ENCODE measurements at regions not wholly inside any gene's neighbourhood (a gene's known extent, or its start where the extent isn't known, plus 50 kb on each side); places are given as distances from the start of the nearest gene placed in this dataset.
"Not testable (repeated sequence)": the region's sequence is repeated elsewhere in the genome, so short reads cannot be mapped to it uniquely, and the experiment has no call there.

DNA sequence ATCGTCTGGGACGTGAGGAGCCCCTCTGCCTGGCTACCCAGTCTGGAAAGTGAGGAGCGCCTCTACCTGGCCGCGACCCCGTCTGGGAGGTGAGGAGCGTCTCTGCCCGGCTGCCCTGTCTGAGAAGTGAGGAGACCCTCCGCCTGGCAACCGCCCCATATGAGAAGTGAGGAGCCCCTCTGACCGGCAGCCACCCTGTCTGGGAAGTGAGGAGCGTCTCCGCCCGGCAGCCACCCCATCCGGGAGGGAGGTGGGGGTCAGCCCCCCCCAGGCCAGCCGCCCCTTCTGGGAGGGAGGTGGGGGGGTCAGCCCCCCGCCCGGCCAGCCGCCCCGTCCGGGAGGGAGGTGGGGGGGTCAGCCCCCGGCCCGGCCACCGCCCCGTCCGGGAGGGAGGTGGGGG lies 107.1 kb upstream of the ARID1B start:
- H3K4me3 ChIP-seq (ENCODE audit: low read depth, low read length); H3K36me3 ChIP-seq (ENCODE audit: control insufficient read depth, insufficient read depth, low read length); DNase-seq; H3K36me3 Mint-ChIP-seq; H3K27ac Mint-ChIP-seq; ATAC-seq (ENCODE audit: low read depth in 2 of 2); H3K4me3 Mint-ChIP-seq; H3K27me3 ChIP-seq (ENCODE audit: control insufficient read depth, insufficient read depth, low read length); H3K9me3 ChIP-seq (ENCODE audit: control insufficient read depth in 2 of 2, low read length in 2 of 2); H3K4me1 Mint-ChIP-seq; H3K4me1 ChIP-seq (ENCODE audit: control insufficient read depth, insufficient read depth, low read length, poor library complexity, severe bottlenecking); H3K27ac ChIP-seq (ENCODE audit: insufficient read depth, low read length, poor library complexity, severe bottlenecking): not testable (repeated sequence)
- peaks cover 45% of the 10 kb centered on the region for H3K27me3 Mint-ChIP-seq
- H3K9me3 Mint-ChIP-seq, result peaks cover 2 to 17% (median 11%) of the 10 kb centered on the region in 7 donors

DNA sequence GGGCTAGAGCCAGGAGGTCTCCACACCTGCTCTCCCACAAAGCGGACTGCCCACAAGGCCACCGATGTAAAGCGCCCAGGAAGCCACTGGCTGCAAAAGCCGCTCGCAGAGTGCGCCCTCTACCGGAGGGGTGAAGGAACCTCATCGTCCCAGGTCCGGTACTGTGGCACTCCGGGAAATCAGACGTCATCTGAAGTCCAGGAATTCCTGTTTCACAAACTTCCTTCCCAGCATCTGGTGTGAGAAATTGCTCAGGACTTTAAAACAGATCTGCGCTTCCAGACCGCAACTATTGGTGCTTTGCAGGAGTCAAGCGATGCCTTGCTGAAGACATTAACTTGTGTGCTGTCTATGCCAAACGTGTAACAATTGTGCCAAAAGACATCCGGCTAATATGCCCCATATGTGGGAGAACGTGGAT lies 115.1 kb upstream of the ARID1B start:
- Histone ChIP-seq H3K27me3 (ENCODE audit: control insufficient read depth, insufficient read depth, low read length) (peaks cover 4% of the 10 kb centered on the region), H3K4me3 (ENCODE audit: low read depth, low read length) (no peak overlapping the region), H3K36me3 (ENCODE audit: control insufficient read depth, insufficient read depth, low read length) (no peaks in the 10 kb centered on the region), H3K27ac (ENCODE audit: insufficient read depth, low read length, poor library complexity, severe bottlenecking) (no peak overlapping the region), H3K4me1 (ENCODE audit: control insufficient read depth, insufficient read depth, low read length, poor library complexity, severe bottlenecking) (no peaks in the 10 kb centered on the region), H3K9me3 (ENCODE audit: control insufficient read depth in 2 of 2, low read length in 2 of 2) (no peaks in the 10 kb centered on the region)
- Mint-ChIP-seq H3K4me3 (no peak overlapping the region), H3K9me3 (peaks cover 0 to 4% (median 2%) of the 10 kb centered on the region in 7 donors), H3K27me3 (peaks cover 40% of the 10 kb centered on the region), H3K4me1 (peaks cover 0 to 14% (median 9%) of the 10 kb centered on the region in 4 donors), H3K27ac (no peak overlapping the region), H3K36me3 (no peaks in the 10 kb centered on the region)
- DNase-seq, result no peak
- ATAC-seq (ENCODE audit: low read depth in 2 of 2), result peak in 1 of 2 donors; percentile 34

DNA sequence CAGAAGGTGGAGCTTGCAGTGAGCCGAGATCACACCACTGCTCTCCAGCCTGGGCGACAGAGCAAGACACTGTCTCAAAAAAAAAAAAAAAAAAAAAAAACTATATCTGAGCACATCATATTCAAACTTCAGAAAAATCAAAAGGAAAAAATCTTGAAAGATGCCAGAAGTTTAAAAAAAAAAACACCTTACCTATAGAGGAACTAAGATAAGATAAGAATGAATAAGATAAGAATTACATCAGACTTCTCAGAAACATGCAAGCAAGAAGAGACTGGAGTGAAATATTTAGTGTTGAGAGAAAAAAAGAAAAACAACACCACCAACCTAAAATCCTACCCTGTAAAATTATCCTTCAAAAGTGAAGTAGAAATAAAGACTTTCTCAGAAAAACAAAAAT lies 116.8 kb upstream of the ARID1B start:
- no peak for ATAC-seq (ENCODE audit: low read depth in 2 of 2)

DNA sequence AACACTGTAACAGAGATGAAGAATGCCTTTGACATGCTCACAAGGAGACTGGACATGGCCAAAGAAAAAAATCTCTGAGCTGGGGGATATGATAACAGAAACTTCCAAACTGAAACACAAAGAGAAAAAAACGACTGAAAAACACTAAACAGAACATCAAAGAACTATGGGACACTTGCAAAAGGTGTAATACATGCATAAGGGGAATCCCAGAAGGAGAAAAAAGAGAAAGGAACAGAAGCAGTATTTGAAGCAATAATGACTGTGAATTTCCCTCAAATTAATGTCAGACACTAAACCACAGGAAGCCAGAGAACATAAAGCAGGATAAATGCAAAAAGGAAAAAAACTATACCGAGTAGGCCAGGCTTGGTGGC lies 117.4 kb upstream of the ARID1B start:
- H3K27me3 Mint-ChIP-seq, result peaks cover 25% of the 10 kb centered on the region
- H3K27ac Mint-ChIP-seq, result no peak overlapping the region
- H3K4me3 ChIP-seq (ENCODE audit: low read depth, low read length), result no peak overlapping the region
- no peak overlapping the region for H3K4me3 Mint-ChIP-seq
- peaks cover 4% of the 10 kb centered on the region for H3K27me3 ChIP-seq (ENCODE audit: control insufficient read depth, insufficient read depth, low read length)
- no peaks in the 10 kb centered on the region for H3K9me3 ChIP-seq (ENCODE audit: control insufficient read depth in 2 of 2, low read length in 2 of 2)
- DNase-seq (no peak), ATAC-seq (ENCODE audit: low read depth in 2 of 2) (no peak)
- no peaks in the 10 kb centered on the region for H3K4me1 ChIP-seq (ENCODE audit: control insufficient read depth, insufficient read depth, low read length, poor library complexity, severe bottlenecking)
- no peaks in the 10 kb centered on the region for H3K36me3 Mint-ChIP-seq
- no peak overlapping the region for H3K27ac ChIP-seq (ENCODE audit: insufficient read depth, low read length, poor library complexity, severe bottlenecking)
- peaks cover 0 to 4% (median 0%) of the 10 kb centered on the region in 7 donors for H3K9me3 Mint-ChIP-seq
- H3K36me3 ChIP-seq (ENCODE audit: control insufficient read depth, insufficient read depth, low read length), result no peaks in the 10 kb centered on the region
- peaks cover 0 to 14% (median 9%) of the 10 kb centered on the region in 4 donors for H3K4me1 Mint-ChIP-seq

More for the DNA sequence above, 116.8 kb upstream of the ARID1B start:
- H3K4me1 Mint-ChIP-seq, result peaks cover 0 to 14% (median 9%) of the 10 kb centered on the region in 4 donors
- H3K27ac Mint-ChIP-seq, result no peak overlapping the region
- H3K4me3 ChIP-seq (ENCODE audit: low read depth, low read length), result no peak overlapping the region
- no peaks in the 10 kb centered on the region for H3K36me3 Mint-ChIP-seq
- DNase-seq, result no peak
- H3K36me3 ChIP-seq (ENCODE audit: control insufficient read depth, insufficient read depth, low read length), result no peaks in the 10 kb centered on the region
- peaks cover 4% of the 10 kb centered on the region for H3K27me3 ChIP-seq (ENCODE audit: control insufficient read depth, insufficient read depth, low read length)
- H3K4me3 Mint-ChIP-seq, result no peak overlapping the region
- no peak overlapping the region for H3K27ac ChIP-seq (ENCODE audit: insufficient read depth, low read length, poor library complexity, severe bottlenecking)
- H3K27me3 Mint-ChIP-seq, result peaks cover 27% of the 10 kb centered on the region
- no peaks in the 10 kb centered on the region for H3K9me3 ChIP-seq (ENCODE audit: control insufficient read depth in 2 of 2, low read length in 2 of 2)
- no peaks in the 10 kb centered on the region for H3K4me1 ChIP-seq (ENCODE audit: control insufficient read depth, insufficient read depth, low read length, poor library complexity, severe bottlenecking)
- H3K9me3 Mint-ChIP-seq, result peaks cover 0 to 4% (median 0%) of the 10 kb centered on the region in 7 donors

DNA sequence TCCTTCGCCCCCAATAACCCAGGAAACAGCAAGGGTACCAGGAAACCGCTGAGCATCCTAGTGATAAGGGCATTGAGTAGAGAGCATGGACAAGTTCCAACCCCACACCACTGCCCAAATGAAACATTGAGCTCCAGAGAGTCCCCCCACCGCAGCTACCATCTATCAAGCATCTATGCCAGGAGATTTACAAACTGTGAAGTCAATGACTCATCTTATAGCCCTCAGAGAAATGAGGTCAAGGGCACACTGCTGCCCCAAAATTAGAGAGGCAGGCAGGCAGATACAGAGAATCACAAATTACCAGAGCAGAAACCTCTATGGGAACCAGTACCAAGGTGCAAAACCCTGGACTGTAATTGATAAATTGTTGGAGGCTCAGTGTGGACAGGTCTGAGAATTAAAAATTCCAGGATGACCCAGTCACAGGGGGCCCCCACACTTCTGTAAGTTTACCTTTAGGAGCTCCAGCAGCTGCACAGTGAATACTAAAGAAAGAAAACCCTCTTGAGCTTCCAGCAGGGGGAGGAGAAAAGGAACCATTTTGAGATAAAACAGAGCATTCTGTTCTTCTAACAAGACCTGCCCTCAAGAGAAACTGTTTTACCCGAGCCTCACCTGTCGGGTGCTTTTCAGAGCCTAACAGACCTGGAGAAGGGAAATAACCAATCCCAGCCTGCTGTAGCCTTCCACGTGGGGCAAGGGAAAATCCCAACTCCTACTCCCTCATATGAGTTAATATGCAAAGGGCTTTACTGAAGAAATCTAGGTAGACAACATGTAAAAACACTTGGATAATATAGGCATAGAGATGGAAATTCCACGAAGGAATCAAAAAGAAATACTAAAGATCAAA lies 118.0 kb upstream of the ARID1B start:
- Histone ChIP-seq H3K36me3 (ENCODE audit: control insufficient read depth, insufficient read depth, low read length) (no peaks in the 10 kb centered on the region), H3K27ac (ENCODE audit: insufficient read depth, low read length, poor library complexity, severe bottlenecking) (no peak overlapping the region), H3K4me3 (ENCODE audit: low read depth, low read length) (no peak overlapping the region), H3K9me3 (ENCODE audit: control insufficient read depth in 2 of 2, low read length in 2 of 2) (no peaks in the 10 kb centered on the region), H3K4me1 (ENCODE audit: control insufficient read depth, insufficient read depth, low read length, poor library complexity, severe bottlenecking) (no peaks in the 10 kb centered on the region), H3K27me3 (ENCODE audit: control insufficient read depth, insufficient read depth, low read length) (peaks cover 4% of the 10 kb centered on the region)
- ATAC-seq (ENCODE audit: low read depth in 2 of 2) (no peak), DNase-seq (peak in 1 of 3 donors; percentile 8)
- Mint-ChIP-seq H3K36me3 (no peaks in the 10 kb centered on the region), H3K4me1 (peaks cover 0 to 14% (median 9%) of the 10 kb centered on the region in 4 donors), H3K4me3 (no peak overlapping the region), H3K27ac (peak overlapping the region in 1 of 3 donors; percentile 45), H3K27me3 (peaks cover 22% of the 10 kb centered on the region), H3K9me3 (peaks cover 0 to 4% (median 0%) of the 10 kb centered on the region in 7 donors)

DNA sequence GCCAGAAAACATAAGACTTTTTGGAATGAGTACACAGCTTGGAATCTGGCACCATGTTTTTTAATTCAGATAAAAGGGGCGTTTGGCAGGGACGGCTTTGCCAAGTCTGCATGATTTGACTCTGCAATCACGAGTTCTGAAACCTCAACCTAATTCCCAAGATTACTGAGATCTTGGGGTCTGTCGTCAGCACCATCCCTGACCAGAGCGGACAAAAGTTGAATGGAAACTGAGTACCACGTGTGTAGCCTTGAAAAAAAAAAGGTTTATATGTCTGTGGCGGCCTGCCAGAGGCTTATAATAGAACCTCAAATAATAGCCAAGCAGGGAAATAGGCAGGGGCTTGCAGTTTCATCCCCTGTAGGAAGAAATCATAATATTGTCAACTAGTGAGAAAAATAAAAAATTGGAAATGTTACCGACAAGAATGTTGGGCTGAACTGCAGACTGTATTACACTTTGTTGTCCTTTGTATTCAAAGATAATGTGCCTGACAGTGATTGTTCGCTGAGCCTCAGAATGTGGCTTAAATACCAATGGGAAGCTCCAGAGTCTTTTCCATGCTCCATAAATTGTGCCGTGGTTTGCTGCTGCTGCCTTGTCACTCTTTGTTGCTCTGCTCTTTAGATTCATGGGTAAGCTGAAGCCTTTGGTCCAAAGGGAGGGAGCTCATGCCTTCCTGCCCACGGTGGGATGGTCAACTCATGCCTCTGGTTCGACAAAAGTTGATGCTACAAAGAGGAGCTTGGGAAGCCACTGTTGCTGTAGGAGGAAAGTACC lies 118.8 kb upstream of the ARID1B start:
- Histone ChIP-seq H3K4me1 (ENCODE audit: control insufficient read depth, insufficient read depth, low read length, poor library complexity, severe bottlenecking) (no peaks in the 10 kb centered on the region), H3K36me3 (ENCODE audit: control insufficient read depth, insufficient read depth, low read length) (no peaks in the 10 kb centered on the region), H3K4me3 (ENCODE audit: low read depth, low read length) (no peak overlapping the region), H3K9me3 (ENCODE audit: control insufficient read depth in 2 of 2, low read length in 2 of 2) (no peaks in the 10 kb centered on the region), H3K27me3 (ENCODE audit: control insufficient read depth, insufficient read depth, low read length) (peaks cover 4% of the 10 kb centered on the region), H3K27ac (ENCODE audit: insufficient read depth, low read length, poor library complexity, severe bottlenecking) (no peak overlapping the region)
- Mint-ChIP-seq H3K36me3 (no peaks in the 10 kb centered on the region), H3K4me1 (peaks cover 0 to 14% (median 9%) of the 10 kb centered on the region in 4 donors), H3K27me3 (peaks cover 27% of the 10 kb centered on the region), H3K4me3 (no peak overlapping the region), H3K27ac (no peak overlapping the region), H3K9me3 (peaks cover 0 to 4% (median 0%) of the 10 kb centered on the region in 7 donors)
- DNase-seq (no peak), ATAC-seq (ENCODE audit: low read depth in 2 of 2) (no peak)

DNA sequence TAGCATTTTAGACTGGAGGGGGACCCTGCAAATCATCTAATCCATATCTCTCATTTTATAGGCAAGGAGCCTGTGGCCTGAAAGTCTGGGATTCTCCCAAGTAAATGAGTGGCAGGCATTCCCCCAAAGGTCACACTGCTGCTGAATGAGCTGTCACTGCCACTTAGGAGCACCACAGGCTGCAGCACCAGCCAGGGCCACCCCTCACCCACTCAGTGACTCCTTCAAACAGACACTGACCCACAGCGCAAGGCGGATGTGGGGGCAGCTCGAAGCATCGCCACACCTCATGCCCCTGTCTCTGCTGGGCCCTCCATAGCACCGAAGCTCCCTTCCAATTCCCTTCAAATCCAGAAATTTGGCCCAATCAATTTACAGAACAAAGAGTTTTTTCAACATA lies 119.9 kb upstream of the ARID1B start:
- Mint-ChIP-seq H3K4me3 (no peak overlapping the region), H3K27me3 (peaks cover 38% of the 10 kb centered on the region), H3K9me3 (peaks cover 0 to 4% (median 0%) of the 10 kb centered on the region in 7 donors), H3K4me1 (peaks cover 0 to 14% (median 9%) of the 10 kb centered on the region in 4 donors), H3K36me3 (no peaks in the 10 kb centered on the region), H3K27ac (no peak overlapping the region)
- DNase-seq, result no peak
- Histone ChIP-seq H3K9me3 (ENCODE audit: control insufficient read depth in 2 of 2, low read length in 2 of 2) (no peaks in the 10 kb centered on the region), H3K4me3 (ENCODE audit: low read depth, low read length) (no peak overlapping the region), H3K4me1 (ENCODE audit: control insufficient read depth, insufficient read depth, low read length, poor library complexity, severe bottlenecking) (no peaks in the 10 kb centered on the region), H3K27me3 (ENCODE audit: control insufficient read depth, insufficient read depth, low read length) (peaks cover 6% of the 10 kb centered on the region), H3K27ac (ENCODE audit: insufficient read depth, low read length, poor library complexity, severe bottlenecking) (no peak overlapping the region), H3K36me3 (ENCODE audit: control insufficient read depth, insufficient read depth, low read length) (no peaks in the 10 kb centered on the region)
- no peak for ATAC-seq (ENCODE audit: low read depth in 2 of 2)

Measured in CD4-positive, CD25-positive, alpha-beta regulatory T cell (primary cell).